C4-2B (cell line): ENCODE measurements at regions not wholly inside any gene's neighbourhood (a gene's known extent, or its start where the extent isn't known, plus 50 kb on each side); places are given as distances from the start of the nearest gene placed in this dataset.

ENCODE experiments used
- CTCF ChIP-seq: fragments of 450-650 bp; conservative IDR thresholded peaks from 2 replicates; pipeline ENCODE4 v1.5.1; 2017; ENCODE audit warnings: mild to moderate bottlenecking
- ZFX ChIP-seq: fragments of 450-650 bp; IDR thresholded peaks from 2 replicates; pipeline ENCODE4 v1.6.1; 2017

GRCh38 chr5:159638954-159639559 is 277.2 kb upstream of the ADRA1B start:
- TF ChIP-seq CTCF (no peak), ZFX (no peak)
